Gastrocnemius medialis (tissue), 4 donors: ENCODE measurements at regions not wholly inside any gene's neighbourhood (a gene's known extent, or its start where the extent isn't known, plus 50 kb on each side); places are given as distances from the start of the nearest gene placed in this dataset.

Experiments
- ATAC-seq, 2 donors: fragments of 150-250 bp; one replicate each; pipeline ENCODE4 v1.9.1; 2016
- DNase-seq, 2 donors: peaks; one replicate each; pipeline ENCODE4 v3.0.0-alpha.2; 2019
- H3K27ac ChIP-seq, 4 donors: fragments of 200-600 bp; sonication (generic); 1 replicate in 1 of 4; 2 replicates in 3 of 4; pipeline ENCODE4 v1.5.1; 2016 to 2018; ENCODE audit warnings: mild to moderate bottlenecking in 2 of 4, moderate library complexity in 1 of 4
- H3K27me3 ChIP-seq, 3 donors: fragments of 200-600 bp; sonication (generic) in 2 of 3; 1 replicate in 1 of 3; 2 replicates in 2 of 3; pipeline versions ENCODE4 v1.5.1 to v1.6.0; 2016 to 2019; ENCODE audit warnings: mild to moderate bottlenecking in 1 of 3, moderate library complexity in 1 of 3
- H3K36me3 ChIP-seq, 2 donors: fragments of 200-600 bp; sonication (generic) in 1 of 2; one replicate each; pipeline ENCODE4 v1.5.1; 2017 to 2018
- H3K4me1 ChIP-seq, 2 donors: fragments of 200-600 bp; sonication (generic) in 1 of 2; one replicate each; pipeline ENCODE4 v1.5.1; 2016 to 2017; ENCODE audit warnings: mild to moderate bottlenecking in 2 of 2
- H3K4me3 ChIP-seq, 4 donors: fragments of 200-600 bp; sonication (generic) in 3 of 4; 1 replicate in 1 of 4; 2 replicates in 3 of 4; pipeline ENCODE4 v1.5.1; 2016 to 2019; ENCODE audit warnings: mild to moderate bottlenecking in 2 of 4
- H3K9me3 ChIP-seq, 3 donors: fragments of 200-600 bp; sonication (generic) in 2 of 3; 1 replicate in 1 of 3; 2 replicates in 2 of 3; pipeline ENCODE4 v1.5.1; 2016 to 2019
- CTCF ChIP-seq, 5 experiments: fragments of 450-650 bp in 3 of 5; fragments of 200-600 bp in 2 of 5; sonication (generic) in 2 of 5; IDR thresholded peaks in 4 of 5; conservative IDR thresholded peaks in 1 of 5; 1 replicate in 4 of 5; 2 replicates in 1 of 5; pipeline ENCODE4 v1.5.1; 2016 to 2019; ENCODE audit warnings: antibody characterized with exemption in 5 of 5, mild to moderate bottlenecking in 3 of 5, moderate library complexity in 3 of 5
- POLR2A ChIP-seq, 2 donors: fragments of 450-650 bp; IDR thresholded peaks; one replicate each; pipeline ENCODE4 v1.6.1; 2017; ENCODE audit warnings: antibody characterized with exemption in 2 of 2, mild to moderate bottlenecking in 2 of 2, moderate library complexity in 2 of 2
- in situ Hi-C, 4 donors: fragments of 200-750 bp; cut with MboI; loops; one replicate each; pipeline versions ENCODE4 v1.15.0 to v1.8.0; 2017; ENCODE audit warnings: low sequenced_read_pairs in 4 of 4
- intact Hi-C: fragments of 100-400 bp; cut with DNase I; formaldehyde crosslinking; loops from one replicate; pipeline ENCODE4 v1.15.1; 2023; ENCODE audit warnings: low total_unique reads

- TF ChIP-seq CTCF (IDR thresholded peaks at IDR 0.05 in 4 of 5, conservative IDR thresholded peaks at IDR 0.05 in 1 of 5) (no peak), POLR2A (IDR thresholded peaks at IDR 0.05) (no peak)
- Histone ChIP-seq H3K9me3 (no peaks in the 10 kb centered on the region), H3K36me3 (no peaks in the 10 kb centered on the region), H3K27me3 (no peaks in the 10 kb centered on the region), H3K4me1 (no peaks in the 10 kb centered on the region), H3K4me3 (no peak overlapping the region), H3K27ac (no peak overlapping the region)
- in situ Hi-C loops, result no loop called here
- DNase-seq (no peak), ATAC-seq (no peak)
- intact Hi-C loops, result no loop called here
These were observed 1339.3 kb downstream of the FSTL5 start for GRCh38 chr4:160824481-160824880.

GRCh38 chr4:160825644-160826338 lies 1338.0 kb downstream of the FSTL5 start:
- no peaks in the 10 kb centered on the region for H3K27me3 ChIP-seq
- DNase-seq, result no peak
- intact Hi-C loops, result no loop called here
- TF ChIP-seq CTCF (IDR thresholded peaks at IDR 0.05 in 4 of 5, conservative IDR thresholded peaks at IDR 0.05 in 1 of 5), result no peak
- no peak overlapping the region for H3K27ac ChIP-seq
- H3K9me3 ChIP-seq, result no peaks in the 10 kb centered on the region
- ATAC-seq, result no peak
- H3K4me3 ChIP-seq, result no peak overlapping the region
- no peaks in the 10 kb centered on the region for H3K4me1 ChIP-seq
- in situ Hi-C loops, result no loop called here
- H3K36me3 ChIP-seq, result no peaks in the 10 kb centered on the region

- TF ChIP-seq POLR2A (IDR thresholded peaks at IDR 0.05), result no peak
- no peak for TF ChIP-seq CTCF (IDR thresholded peaks at IDR 0.05 in 4 of 5, conservative IDR thresholded peaks at IDR 0.05 in 1 of 5)
- DNase-seq (no peak), ATAC-seq (no peak)
- in situ Hi-C loops, result no loop called here
- Histone ChIP-seq H3K9me3 (no peaks in the 10 kb centered on the region), H3K36me3 (no peaks in the 10 kb centered on the region), H3K4me3 (no peak overlapping the region), H3K27ac (no peak overlapping the region), H3K27me3 (no peaks in the 10 kb centered on the region), H3K4me1 (no peaks in the 10 kb centered on the region)
- intact Hi-C loops, result no loop called here
These were observed 1337.5 kb downstream of the FSTL5 start for GRCh38 chr4:160826339-160826679.

- no peaks in the 10 kb centered on the region for H3K4me1 ChIP-seq
- H3K36me3 ChIP-seq, result no peaks in the 10 kb centered on the region
- DNase-seq (no peak), ATAC-seq (no peak)
- H3K9me3 ChIP-seq, result no peaks in the 10 kb centered on the region
- intact Hi-C loops (no loop called here), in situ Hi-C loops (no loop called here)
- no peak for TF ChIP-seq CTCF (IDR thresholded peaks at IDR 0.05 in 4 of 5, conservative IDR thresholded peaks at IDR 0.05 in 1 of 5)
- TF ChIP-seq POLR2A (IDR thresholded peaks at IDR 0.05), result no peak
- no peak overlapping the region for H3K4me3 ChIP-seq
- H3K27ac ChIP-seq, result no peak overlapping the region
- H3K27me3 ChIP-seq, result no peaks in the 10 kb centered on the region
These were observed 1332.5 kb downstream of the FSTL5 start for GRCh38 chr4:160831165-160831922.
